ENCODE measurements at regions not wholly inside any gene's neighbourhood (a gene's known extent, or its start where the extent isn't known, plus 50 kb on each side); places are given as distances from the start of the nearest gene placed in this dataset.

- no peak for ATAC-seq
- Mint-ChIP-seq H3K4me3 (no peak overlapping the region), H3K36me3 (no peaks in the 10 kb centered on the region), H3K27ac (no peak overlapping the region), H3K27me3 (peaks cover 33% of the 10 kb centered on the region), H3K4me1 (peaks cover 7% of the 10 kb centered on the region), H3K9me3 (no peaks in the 10 kb centered on the region)
These were observed 105.8 kb upstream of the TNRC6C start for GRCh38 chr17:77852731-77853130.

- no peaks in the 10 kb centered on the region for H3K36me3 Mint-ChIP-seq
- H3K9me3 Mint-ChIP-seq: peaks cover 4% of the 10 kb centered on the region
- no peak overlapping the region for H3K27ac Mint-ChIP-seq
- no peak for ATAC-seq
- H3K4me3 Mint-ChIP-seq: no peak overlapping the region
- H3K4me1 Mint-ChIP-seq: peaks cover 12% of the 10 kb centered on the region
- peaks cover 40% of the 10 kb centered on the region for H3K27me3 Mint-ChIP-seq
These were observed 105.1 kb upstream of the TNRC6C start for GRCh38 chr17:77853191-77853977.

- H3K27me3 Mint-ChIP-seq: peaks cover 48% of the 10 kb centered on the region
These were observed 104.3 kb upstream of the TNRC6C start for GRCh38 chr17:77854083-77854758.

GRCh38 chr17:77854759-77855745 is 103.5 kb upstream of the TNRC6C start:
- Mint-ChIP-seq H3K27me3 (peaks cover 56% of the 10 kb centered on the region), H3K27ac (no peak overlapping the region), H3K4me3 (no peak overlapping the region), H3K36me3 (no peaks in the 10 kb centered on the region), H3K9me3 (peaks cover 7% of the 10 kb centered on the region), H3K4me1 (peaks cover 14% of the 10 kb centered on the region)
- ATAC-seq: no peak

More at GRCh38 chr17:77854083-77854758, 104.3 kb upstream of the TNRC6C start:
- H3K36me3 Mint-ChIP-seq: no peaks in the 10 kb centered on the region
- peaks cover 7% of the 10 kb centered on the region for H3K9me3 Mint-ChIP-seq
- ATAC-seq: no peak
- H3K27ac Mint-ChIP-seq: no peak overlapping the region
- no peak overlapping the region for H3K4me3 Mint-ChIP-seq
- peaks cover 14% of the 10 kb centered on the region for H3K4me1 Mint-ChIP-seq

GRCh38 chr17:77856551-77857305 is 101.8 kb upstream of the TNRC6C start:
- ATAC-seq: no peak
- no peaks in the 10 kb centered on the region for H3K36me3 Mint-ChIP-seq
- no peak overlapping the region for H3K4me3 Mint-ChIP-seq
- H3K4me1 Mint-ChIP-seq: peaks cover 14% of the 10 kb centered on the region
- peaks cover 69% of the 10 kb centered on the region for H3K27me3 Mint-ChIP-seq
- H3K9me3 Mint-ChIP-seq: peaks cover 13% of the 10 kb centered on the region
- no peak overlapping the region for H3K27ac Mint-ChIP-seq

GRCh38 chr17:77857306-77857555 is 101.3 kb upstream of the TNRC6C start:
- no peak overlapping the region for H3K4me3 Mint-ChIP-seq
- H3K9me3 Mint-ChIP-seq: peaks cover 13% of the 10 kb centered on the region
- ATAC-seq: no peak
- H3K27me3 Mint-ChIP-seq: peaks cover 74% of the 10 kb centered on the region
- peaks cover 15% of the 10 kb centered on the region for H3K4me1 Mint-ChIP-seq
- H3K36me3 Mint-ChIP-seq: no peaks in the 10 kb centered on the region
- no peak overlapping the region for H3K27ac Mint-ChIP-seq

- Mint-ChIP-seq H3K4me3 (no peak overlapping the region), H3K27me3 (peaks cover 78% of the 10 kb centered on the region), H3K4me1 (peaks cover 18% of the 10 kb centered on the region), H3K27ac (no peak overlapping the region), H3K9me3 (peaks cover 13% of the 10 kb centered on the region), H3K36me3 (no peaks in the 10 kb centered on the region)
- no peak for ATAC-seq
These were observed 100.9 kb upstream of the TNRC6C start for GRCh38 chr17:77857613-77858012.

- Mint-ChIP-seq H3K4me3 (no peak overlapping the region), H3K27me3 (peaks cover 86% of the 10 kb centered on the region), H3K36me3 (no peaks in the 10 kb centered on the region), H3K9me3 (peaks cover 13% of the 10 kb centered on the region), H3K27ac (no peak overlapping the region), H3K4me1 (peaks cover 23% of the 10 kb centered on the region)
- no peak for ATAC-seq
These were observed 100.0 kb upstream of the TNRC6C start for GRCh38 chr17:77858291-77859034.

GRCh38 chr17:77859035-77859810 is 99.3 kb upstream of the TNRC6C start:
- no peak overlapping the region for H3K27ac Mint-ChIP-seq

GRCh38 chr17:77861133-77861695 is 97.3 kb upstream of the TNRC6C start:
- ATAC-seq: no peak
- H3K4me3 Mint-ChIP-seq: no peak overlapping the region

More at GRCh38 chr17:77859035-77859810, 99.3 kb upstream of the TNRC6C start:
- peaks cover 13% of the 10 kb centered on the region for H3K9me3 Mint-ChIP-seq
- no peak overlapping the region for H3K4me3 Mint-ChIP-seq
- H3K4me1 Mint-ChIP-seq: peaks cover 31% of the 10 kb centered on the region
- H3K27me3 Mint-ChIP-seq: peaks cover 89% of the 10 kb centered on the region
- no peaks in the 10 kb centered on the region for H3K36me3 Mint-ChIP-seq
- ATAC-seq: no peak

GRCh38 chr17:77861981-77862645 is 96.4 kb upstream of the TNRC6C start:
- H3K27ac Mint-ChIP-seq: no peak overlapping the region
- H3K9me3 Mint-ChIP-seq: peaks cover 13% of the 10 kb centered on the region
- H3K4me1 Mint-ChIP-seq: peaks cover 35% of the 10 kb centered on the region
- no peak overlapping the region for H3K4me3 Mint-ChIP-seq
- peaks cover 73% of the 10 kb centered on the region for H3K27me3 Mint-ChIP-seq
- no peaks in the 10 kb centered on the region for H3K36me3 Mint-ChIP-seq
- no peak for ATAC-seq

More at GRCh38 chr17:77861133-77861695, 97.3 kb upstream of the TNRC6C start:
- no peaks in the 10 kb centered on the region for H3K36me3 Mint-ChIP-seq
- H3K9me3 Mint-ChIP-seq: peaks cover 13% of the 10 kb centered on the region
- peaks cover 34% of the 10 kb centered on the region for H3K4me1 Mint-ChIP-seq
- H3K27me3 Mint-ChIP-seq: peaks cover 78% of the 10 kb centered on the region
- H3K27ac Mint-ChIP-seq: no peak overlapping the region

- no peak overlapping the region for H3K4me3 Mint-ChIP-seq
- no peak overlapping the region for H3K27ac Mint-ChIP-seq
- ATAC-seq: no peak
- peaks cover 11% of the 10 kb centered on the region for H3K9me3 Mint-ChIP-seq
- H3K36me3 Mint-ChIP-seq: no peaks in the 10 kb centered on the region
- peaks cover 37% of the 10 kb centered on the region for H3K4me1 Mint-ChIP-seq
- H3K27me3 Mint-ChIP-seq: peaks cover 63% of the 10 kb centered on the region
These were observed 95.4 kb upstream of the TNRC6C start for GRCh38 chr17:77862890-77863813.
